ENCODE measurements at regions not wholly inside any gene's neighbourhood (a gene's known extent, or its start where the extent isn't known, plus 50 kb on each side); places are given as distances from the start of the nearest gene placed in this dataset.
"Not testable (repeated sequence)": the region's sequence is repeated elsewhere in the genome, so short reads cannot be mapped to it uniquely, and the experiment has no call there.

DNA sequence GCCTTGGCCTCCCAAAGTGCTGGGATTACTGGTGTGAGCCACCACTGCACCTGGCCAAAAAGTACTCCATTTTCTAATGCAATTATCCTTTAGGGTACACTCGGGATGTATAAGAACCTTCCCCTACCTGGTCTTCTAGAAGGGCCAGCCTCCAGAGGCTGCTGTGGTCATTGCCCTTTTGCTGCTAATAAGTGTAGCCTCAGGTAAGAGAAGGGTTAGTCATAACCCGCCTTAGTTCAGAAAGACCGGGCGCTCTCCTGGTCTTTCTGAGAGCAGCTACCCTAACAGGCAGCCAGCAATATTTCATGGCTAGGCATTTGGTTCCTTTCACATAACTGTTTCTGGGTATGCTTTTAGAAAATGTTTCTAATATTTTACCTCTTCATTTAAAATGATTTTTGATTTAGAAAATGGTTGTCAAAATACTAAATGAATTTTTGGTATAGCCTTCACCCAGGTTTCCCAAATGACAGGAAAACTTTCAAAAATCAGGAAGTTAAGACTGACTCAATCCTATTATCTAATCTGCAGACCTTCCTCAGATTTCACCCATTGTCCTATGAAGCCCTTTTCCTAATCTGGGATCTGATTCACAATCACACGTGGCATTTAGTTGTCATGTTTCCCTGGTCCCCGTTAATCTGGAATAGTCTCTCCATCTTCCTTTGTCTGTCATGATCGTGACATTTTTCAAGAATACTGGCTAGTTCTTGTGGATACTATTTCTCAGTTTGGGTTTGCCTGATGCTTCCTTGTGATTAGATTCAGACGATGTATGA, 479.0 kb downstream of the SIPA1L2 start:
- no peak for DNase-seq

GRCh38 chr1:232149287-232150201, 480.4 kb downstream of the SIPA1L2 start:
- DNase-seq = no peak

GRCh38 chr1:232147215-232147614, 482.7 kb downstream of the SIPA1L2 start:
- no peak for DNase-seq

DNA sequence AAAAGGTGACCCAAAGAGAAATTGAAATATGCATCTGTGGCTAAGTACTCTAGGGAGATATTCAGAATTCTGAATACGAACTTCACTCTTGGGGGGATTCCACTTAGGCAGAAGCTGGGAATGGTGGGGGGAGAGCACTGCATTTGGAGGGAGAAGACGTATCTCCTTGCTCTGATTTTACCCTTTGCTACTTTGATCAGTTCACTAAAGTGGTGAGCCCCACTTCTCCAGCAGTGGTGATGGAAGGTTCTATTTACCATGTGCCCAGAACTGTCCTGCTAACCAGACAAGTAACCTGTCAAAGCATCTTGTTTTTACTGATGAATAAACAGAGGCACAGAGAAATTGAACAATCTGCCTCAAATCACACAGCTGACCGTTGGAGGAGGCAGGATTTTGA, 483.4 kb downstream of the SIPA1L2 start:
- no peak for DNase-seq

DNA sequence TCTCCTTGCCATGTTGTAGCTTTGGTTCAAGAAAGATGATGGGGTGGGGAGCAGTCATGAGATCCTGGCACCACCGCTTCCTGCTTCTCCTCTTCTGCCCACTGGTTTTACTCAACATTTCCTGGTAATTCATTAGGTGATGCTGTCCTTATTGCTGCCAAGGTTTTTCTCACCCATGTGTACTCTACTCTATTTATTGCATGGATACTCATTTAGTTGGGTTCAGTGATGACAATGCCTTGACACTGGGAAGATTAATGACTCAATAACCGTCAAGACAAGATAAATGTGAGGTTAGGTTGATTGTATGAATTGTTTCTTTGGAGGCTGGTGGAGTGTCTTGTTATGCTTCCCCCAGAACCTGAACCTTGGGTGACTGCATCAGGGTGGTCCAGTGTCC, 484.2 kb downstream of the SIPA1L2 start:
- peak in 1 of 3 experiments; percentile 6 for DNase-seq

- no peak for DNase-seq
Measured at GRCh38 chr1:232144696-232145230, 485.2 kb downstream of the SIPA1L2 start.

DNA sequence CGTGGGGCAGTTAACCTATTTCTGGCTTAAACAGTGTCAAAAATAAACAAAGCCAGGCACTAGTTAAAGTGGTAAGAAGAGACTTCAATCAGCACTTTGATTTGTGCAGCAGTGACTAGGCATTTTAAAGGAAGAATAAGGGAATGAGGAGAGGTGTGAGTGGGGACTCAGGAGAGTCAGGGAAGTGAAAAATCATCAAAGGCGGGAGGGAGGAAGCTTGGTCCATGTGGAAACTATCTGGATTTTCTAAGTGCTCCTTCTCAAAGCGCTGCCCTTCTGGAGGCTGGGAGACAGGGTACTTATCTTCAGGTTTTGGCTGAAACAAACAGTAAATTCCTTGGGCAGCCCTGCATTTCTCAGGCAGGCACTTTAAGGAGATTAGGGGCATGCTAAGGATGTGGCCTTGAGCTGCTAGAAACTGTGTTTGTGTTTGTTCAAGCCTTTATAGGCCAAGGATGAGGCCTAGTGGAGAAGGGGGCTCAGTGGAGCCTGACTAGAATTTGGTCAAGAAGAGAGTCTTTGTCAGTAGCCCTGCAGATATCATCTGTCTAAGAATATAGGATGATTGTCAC, 486.5 kb downstream of the SIPA1L2 start:
- DNase-seq = no peak

DNA sequence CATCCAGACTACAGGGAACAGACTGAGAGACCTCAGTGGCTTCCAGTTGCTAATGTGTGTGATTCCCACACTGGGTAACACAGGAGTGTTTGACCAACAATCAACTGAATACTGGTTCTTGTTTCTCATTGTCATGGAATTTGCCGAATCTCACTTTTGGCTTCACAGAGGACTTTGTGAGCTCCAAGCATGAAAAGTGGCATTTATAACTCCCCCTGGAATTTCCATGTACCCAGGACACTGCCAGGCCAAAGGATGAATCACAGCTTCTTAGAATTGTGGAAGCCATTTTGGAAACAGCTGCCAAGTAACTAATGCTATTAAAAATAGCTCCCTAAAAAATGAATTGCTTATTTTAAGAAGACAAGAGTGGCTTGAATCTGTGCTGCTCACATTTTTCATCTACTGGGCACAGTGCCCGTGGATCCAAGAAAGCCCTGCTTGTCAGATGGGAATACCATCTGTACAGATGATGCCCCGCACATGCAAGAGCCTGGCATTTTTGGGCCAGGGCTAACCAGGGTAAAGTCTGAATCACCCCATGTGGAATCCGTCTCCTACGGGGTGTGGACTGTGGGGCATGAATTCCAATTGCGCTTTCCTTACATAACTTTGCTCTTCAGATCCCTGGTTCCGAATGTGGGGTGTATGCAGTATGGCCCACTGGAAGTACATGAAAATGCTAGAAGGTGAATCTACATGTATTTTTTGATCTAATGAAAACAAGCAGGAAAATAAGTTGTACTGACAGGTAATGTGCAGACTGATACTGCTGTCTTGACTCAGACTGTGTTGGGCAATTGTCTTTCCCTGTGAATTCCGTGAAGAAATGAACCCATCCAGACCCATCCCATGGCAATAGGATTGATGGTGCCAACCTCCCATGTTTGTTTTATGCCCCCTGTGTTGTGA, 487.3 kb downstream of the SIPA1L2 start:
- no peak for DNase-seq

DNA sequence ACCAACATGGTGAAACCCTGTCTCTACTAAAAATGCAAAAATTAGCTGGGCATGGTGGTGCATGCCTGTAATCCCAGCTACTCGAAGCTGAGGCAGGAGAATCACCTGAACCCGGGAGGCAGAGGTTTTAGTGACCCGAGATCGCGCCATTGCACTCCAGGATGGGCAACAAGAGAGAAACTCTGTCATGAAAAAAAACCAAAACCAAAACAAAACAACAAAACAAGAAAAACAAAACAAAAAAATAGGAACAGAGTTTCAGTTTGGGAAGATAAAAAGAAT, 488.8 kb downstream of the SIPA1L2 start:
- not testable (repeated sequence) for DNase-seq

DNA sequence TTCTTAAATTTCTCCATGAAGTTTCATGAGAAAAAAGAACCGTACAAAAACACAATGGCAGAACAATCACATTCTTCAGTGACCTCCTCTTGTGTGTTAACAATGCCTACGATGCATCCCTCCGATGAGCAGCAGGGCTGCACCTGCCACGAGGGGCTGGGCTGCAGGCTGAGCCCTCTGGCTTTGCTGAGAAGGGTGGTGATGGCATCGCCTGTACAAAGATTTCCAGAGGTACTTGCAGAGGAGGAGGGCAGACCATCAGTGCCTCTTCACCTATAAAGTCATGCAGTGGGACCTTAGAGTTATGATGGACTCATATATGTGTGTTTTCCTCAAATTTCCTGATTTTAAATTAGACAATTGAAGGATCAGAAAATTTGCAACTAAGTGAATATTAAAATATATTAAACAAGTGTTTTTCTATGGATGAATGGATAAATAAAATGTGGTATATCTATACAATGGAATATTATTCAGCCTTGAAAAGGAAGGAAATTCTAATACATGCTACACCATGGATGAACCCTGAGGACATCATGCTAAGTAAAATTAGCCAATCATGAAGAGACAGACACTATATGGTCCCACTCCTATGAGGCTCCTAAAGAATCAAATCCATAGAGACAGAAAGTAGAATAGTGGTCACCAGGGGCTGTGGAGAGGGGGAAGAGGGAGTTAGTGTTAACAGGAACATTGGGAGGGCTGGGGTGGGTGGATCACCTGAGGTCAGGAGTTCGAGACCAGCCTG, 489.3 kb downstream of the SIPA1L2 start:
- no peak for DNase-seq

GRCh38 chr1:232139444-232139843, 490.5 kb downstream of the SIPA1L2 start:
- DNase-seq = no peak

GRCh38 chr1:232138044-232138443, 491.9 kb downstream of the SIPA1L2 start:
- no peak for DNase-seq

DNA sequence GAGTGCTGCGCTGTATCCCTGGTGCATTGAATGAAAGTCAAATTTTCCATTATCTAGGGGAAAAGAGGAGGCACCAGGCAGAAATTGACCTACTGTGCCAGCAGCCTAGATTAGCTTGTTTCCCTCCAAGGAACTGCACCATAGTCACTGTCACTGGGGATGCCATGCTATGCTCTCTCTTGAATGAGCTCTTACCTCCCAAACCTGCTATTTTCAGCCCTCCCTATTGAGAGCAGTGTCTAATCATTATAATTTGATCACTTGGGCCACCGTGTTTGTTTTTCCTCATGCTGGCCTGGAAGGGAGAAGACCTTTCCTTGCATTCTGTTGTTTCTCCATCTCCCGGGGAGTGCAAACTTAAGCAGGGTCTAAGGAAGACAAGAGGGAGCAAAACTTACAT, 492.9 kb downstream of the SIPA1L2 start:
- no peak for DNase-seq

DNA sequence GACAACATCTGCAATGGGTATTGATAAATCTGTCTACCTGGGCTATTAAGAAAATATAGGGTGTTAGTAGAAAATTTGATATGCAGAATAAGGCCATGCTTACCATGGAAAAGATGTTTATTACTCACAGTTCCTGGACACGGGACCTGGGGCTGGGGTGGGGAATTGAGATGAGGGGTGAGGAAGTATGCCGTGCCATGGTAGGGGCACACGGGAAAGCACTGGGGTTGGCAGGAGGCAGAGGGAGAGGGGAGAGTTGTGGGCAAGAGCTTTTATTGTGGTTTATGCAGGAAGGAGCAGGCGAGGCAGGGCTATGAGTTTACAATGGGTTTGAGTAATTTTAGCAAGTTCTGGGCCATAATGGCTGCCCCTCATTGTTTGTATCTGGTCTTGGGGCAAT, 493.8 kb downstream of the SIPA1L2 start:
- DNase-seq = no peak

- DNase-seq = no peak
Measured at GRCh38 chr1:232134365-232134764, 495.6 kb downstream of the SIPA1L2 start.

DNA sequence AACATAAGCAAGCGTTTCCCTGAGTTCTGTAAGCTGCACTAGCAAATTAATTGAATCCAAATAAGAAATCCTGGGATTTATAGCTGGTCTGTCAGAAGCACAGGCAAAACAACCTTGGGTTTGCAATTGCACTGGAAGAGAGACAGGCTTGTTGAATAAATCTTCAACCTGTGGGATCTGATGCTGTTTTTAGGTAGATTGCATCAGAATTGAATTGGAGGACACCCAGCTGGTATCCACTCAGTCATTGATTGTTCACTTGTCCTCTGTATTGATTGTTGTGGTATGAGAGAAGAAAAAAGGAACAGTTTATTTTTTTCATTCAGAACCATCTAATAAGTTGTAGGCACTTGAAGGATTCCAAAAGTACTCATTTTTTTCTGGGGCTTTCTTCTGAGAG, 497.4 kb downstream of the SIPA1L2 start:
- DNase-seq = no peak

DNA sequence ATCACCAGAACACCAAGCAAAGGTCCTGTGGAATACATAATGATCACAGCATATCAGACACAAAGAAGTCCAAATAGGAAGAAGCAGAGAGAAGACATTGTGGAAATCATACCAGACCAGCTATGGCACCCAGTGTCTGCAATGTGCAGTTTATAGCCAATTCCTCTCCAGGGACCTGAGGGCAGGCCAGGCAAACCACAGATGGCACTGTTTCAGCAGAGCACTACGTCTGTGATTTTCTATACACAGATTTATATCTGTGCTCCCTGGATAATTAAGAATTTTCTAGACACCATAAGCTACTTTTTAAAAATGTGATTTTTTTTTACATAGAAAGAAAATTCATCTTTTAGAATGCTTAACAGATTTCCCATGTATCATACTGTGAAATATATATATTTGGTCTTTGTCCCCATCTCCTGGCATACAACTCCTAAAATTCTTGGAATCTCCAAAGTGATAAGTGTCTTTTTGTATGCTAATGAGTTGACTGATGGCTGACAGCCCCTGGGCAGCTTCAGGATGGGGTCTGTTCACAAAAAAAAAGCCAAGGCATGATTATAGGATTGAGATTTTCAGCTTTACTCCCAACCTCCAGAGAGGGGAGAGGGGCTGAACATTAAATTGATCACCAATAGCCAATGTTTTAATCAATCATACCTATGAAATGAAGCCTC, 498.1 kb downstream of the SIPA1L2 start:
- no peak for DNase-seq

GRCh38 chr1:232130815-232131480, 499.0 kb downstream of the SIPA1L2 start:
- DNase-seq = no peak

DNA sequence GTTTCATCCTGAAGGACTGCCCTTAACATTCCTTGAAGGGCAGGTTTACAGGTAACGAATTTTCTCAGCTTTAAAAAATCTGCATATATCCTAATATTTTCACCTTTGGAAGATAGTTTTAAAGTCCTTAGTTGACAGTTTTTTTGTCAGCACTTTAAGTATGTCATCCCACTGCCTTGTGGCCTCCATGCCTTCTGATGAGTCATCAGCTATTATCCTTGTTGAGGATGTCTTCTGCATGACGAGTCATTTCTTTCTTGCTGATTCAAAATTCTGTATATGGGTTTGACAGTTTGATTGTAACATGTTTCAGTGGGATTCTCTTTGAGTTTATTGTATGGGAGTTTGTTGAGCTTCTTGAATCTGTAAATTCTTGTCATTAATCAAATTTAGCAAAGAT, 500.6 kb downstream of the DISC1 start:
- DNase-seq = no peak

GRCh38 chr1:232123775-232124659, 497.4 kb downstream of the DISC1 start:
- no peak for DNase-seq
